Suprapubic skin (tissue), 4 donors: ENCODE measurements at regions not wholly inside any gene's neighbourhood (a gene's known extent, or its start where the extent isn't known, plus 50 kb on each side); places are given as distances from the start of the nearest gene placed in this dataset.

Source experiments
- DNase-seq, 2 donors: peaks; one replicate each; pipeline ENCODE4 v3.0.0-alpha.2; 2019; ENCODE audit warnings: low spot score in 2 of 2
- H3K27ac ChIP-seq: fragments of 200-600 bp; sonication (generic); one replicate; pipeline ENCODE4 v1.5.1; 2019
- H3K27me3 ChIP-seq: fragments of 200-600 bp; sonication (generic); one replicate; pipeline ENCODE4 v1.5.1; 2019
- H3K36me3 ChIP-seq: fragments of 200-600 bp; sonication (generic); one replicate; pipeline ENCODE4 v1.5.1; 2019
- H3K4me1 ChIP-seq: fragments of 200-600 bp; sonication (generic); one replicate; pipeline ENCODE4 v1.5.1; 2019
- H3K4me3 ChIP-seq: fragments of 200-600 bp; sonication (generic); one replicate; pipeline ENCODE4 v1.5.1; 2019; ENCODE audit warnings: mild to moderate bottlenecking
- H3K9me3 ChIP-seq: fragments of 200-600 bp; sonication (generic); one replicate; pipeline ENCODE4 v1.5.1; 2019
- EP300 ChIP-seq: sonication (generic); formaldehyde crosslinking; IDR thresholded peaks from one replicate; pipeline ENCODE4 v1.6.1; 2017; ENCODE audit warnings: antibody characterized with exemption
- POLR2A ChIP-seq, 2 donors: fragments of 450-650 bp; IDR thresholded peaks; one replicate each; pipeline ENCODE4 v1.6.1; 2017; ENCODE audit warnings: antibody characterized with exemption in 2 of 2, mild to moderate bottlenecking in 2 of 2, moderate library complexity in 2 of 2
- POLR2AphosphoS5 ChIP-seq, 3 donors: sonication (generic); formaldehyde crosslinking; IDR thresholded peaks; one replicate each; pipeline ENCODE4 v1.6.1; 2017; ENCODE audit warnings: antibody characterized with exemption in 3 of 3
- WGBS: methylation state at CpG from one replicate; pipeline ENCODE4 v1.1.5; 2018; 5-methylcytosine and 5-hydroxymethylcytosine counted together
- TF ChIP-seq, protein P1 (sequence below), 2 donors: fragments of 200-600 bp in 1 of 2; fragments of 450-650 bp in 1 of 2; sonication (generic) in 1 of 2; IDR thresholded peaks; one replicate each; pipeline ENCODE4 v1.5.1; 2016 to 2019; ENCODE audit warnings: antibody characterized with exemption in 2 of 2, mild to moderate bottlenecking in 1 of 2, moderate library complexity in 1 of 2

DNA sequence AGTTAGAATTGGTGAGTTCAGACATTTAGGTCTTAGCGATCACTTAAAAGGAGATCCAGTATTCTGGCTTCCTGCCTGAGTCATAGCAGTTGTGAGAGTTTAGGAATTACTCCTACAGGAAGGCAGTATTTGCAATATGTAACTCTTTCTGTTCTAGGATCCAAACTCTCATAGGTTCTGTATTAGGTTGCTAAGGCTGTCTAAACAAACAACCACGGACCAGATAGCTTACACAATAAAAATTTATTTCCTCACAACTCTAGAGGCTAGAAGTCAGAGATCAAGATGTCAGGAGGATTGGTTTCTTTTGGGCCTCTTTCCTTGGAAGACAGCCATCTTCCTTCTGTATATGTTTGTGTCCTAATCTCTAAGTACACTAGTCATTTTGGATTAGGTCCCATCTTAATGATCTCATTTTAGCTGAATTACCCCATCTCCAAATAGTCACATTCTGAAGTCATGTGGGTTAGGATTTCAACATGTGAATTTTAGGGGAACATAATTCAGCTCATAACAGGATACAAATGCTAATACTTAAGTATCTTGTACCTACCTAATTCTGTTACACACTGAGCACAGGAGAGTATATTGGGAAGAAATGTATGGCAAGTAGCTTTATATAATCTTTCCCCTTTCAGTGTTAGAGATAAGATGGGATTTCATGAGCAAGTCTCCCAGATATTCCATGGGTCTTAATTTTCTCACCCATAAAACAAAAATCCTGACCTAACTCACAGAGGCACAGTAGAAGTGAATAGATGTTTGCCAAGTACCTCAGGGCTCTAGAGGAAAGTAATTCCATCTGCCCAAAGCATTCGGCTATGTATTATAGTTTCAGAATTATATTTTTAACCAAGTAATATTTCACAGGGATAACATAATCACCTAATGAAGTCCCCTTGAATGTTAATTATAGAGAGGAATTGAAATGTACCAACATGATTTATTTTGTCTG, 144.4 kb downstream of the PTBP2 start:
- 28% methylated on average over 3 of the region's 3 CpGs for WGBS
- no peak overlapping the region for H3K4me3 ChIP-seq

DNA sequence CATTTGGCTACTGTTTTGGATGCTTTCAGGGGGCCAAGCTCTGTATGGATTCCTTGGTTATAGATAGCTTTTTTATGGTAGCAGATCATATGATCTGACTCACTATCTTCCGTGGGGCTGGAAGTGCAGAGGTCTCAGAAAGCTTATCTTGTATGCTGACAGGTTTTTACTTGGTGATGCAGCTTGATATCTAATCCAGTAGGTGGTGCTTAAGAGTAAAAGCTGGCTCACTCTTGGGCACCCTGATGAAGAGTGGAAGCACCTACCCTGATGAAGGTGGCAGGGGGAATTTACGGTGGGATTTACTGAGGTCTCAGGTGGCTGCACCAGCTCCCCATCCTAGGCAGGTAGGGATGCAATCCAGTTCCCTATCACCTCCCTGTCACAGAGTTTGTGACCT, 151.2 kb downstream of the PTBP2 start:
- Histone ChIP-seq H3K9me3 (peaks cover 4% of the 10 kb centered on the region), H3K27me3 (no peaks in the 10 kb centered on the region), H3K27ac (no peak overlapping the region), H3K4me1 (no peaks in the 10 kb centered on the region), H3K36me3 (no peaks in the 10 kb centered on the region), H3K4me3 (no peak overlapping the region)
- WGBS: 80% methylated on average over 1 of the region's 2 CpGs
- TF ChIP-seq, protein P1, sequence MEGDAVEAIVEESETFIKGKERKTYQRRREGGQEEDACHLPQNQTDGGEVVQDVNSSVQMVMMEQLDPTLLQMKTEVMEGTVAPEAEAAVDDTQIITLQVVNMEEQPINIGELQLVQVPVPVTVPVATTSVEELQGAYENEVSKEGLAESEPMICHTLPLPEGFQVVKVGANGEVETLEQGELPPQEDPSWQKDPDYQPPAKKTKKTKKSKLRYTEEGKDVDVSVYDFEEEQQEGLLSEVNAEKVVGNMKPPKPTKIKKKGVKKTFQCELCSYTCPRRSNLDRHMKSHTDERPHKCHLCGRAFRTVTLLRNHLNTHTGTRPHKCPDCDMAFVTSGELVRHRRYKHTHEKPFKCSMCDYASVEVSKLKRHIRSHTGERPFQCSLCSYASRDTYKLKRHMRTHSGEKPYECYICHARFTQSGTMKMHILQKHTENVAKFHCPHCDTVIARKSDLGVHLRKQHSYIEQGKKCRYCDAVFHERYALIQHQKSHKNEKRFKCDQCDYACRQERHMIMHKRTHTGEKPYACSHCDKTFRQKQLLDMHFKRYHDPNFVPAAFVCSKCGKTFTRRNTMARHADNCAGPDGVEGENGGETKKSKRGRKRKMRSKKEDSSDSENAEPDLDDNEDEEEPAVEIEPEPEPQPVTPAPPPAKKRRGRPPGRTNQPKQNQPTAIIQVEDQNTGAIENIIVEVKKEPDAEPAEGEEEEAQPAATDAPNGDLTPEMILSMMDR (IDR thresholded peaks at IDR 0.05): no peak
- no peak for TF ChIP-seq POLR2AphosphoS5 (IDR thresholded peaks at IDR 0.05)
- TF ChIP-seq EP300: no peak
- TF ChIP-seq POLR2A (IDR thresholded peaks at IDR 0.05): no peak
- no peak for DNase-seq

More for the DNA sequence above, 144.4 kb downstream of the PTBP2 start:
- Histone ChIP-seq H3K27me3 (no peaks in the 10 kb centered on the region), H3K36me3 (no peaks in the 10 kb centered on the region), H3K27ac (peak overlapping the region; percentile 57), H3K9me3 (no peaks in the 10 kb centered on the region), H3K4me1 (no peaks in the 10 kb centered on the region)
- peak in 2 of 3 donors; percentile 30 to 57 for TF ChIP-seq POLR2AphosphoS5 (IDR thresholded peaks at IDR 0.05)
- TF ChIP-seq POLR2A (IDR thresholded peaks at IDR 0.05): no peak
- DNase-seq: no peak

DNA sequence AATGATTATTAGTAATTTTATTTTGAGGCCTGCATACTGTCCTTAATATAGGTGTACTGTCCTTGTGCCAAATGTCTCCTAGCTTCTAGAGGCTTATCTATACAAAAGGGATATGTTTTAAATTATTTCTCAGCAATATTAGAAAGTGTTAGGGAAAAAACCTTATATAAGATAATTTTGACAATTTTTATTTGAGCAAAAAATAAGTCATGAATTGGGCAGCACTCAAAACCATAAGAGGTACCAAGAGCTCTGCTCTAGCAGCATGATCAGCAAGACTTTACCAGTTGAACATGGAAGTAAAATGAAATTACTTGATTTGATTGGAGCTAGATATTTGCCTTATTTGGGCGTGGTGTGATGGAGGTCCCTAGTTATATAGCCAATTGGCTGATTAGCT, 157.1 kb downstream of the PTBP2 start:
- no peak for TF ChIP-seq EP300
- TF ChIP-seq, protein P1 (IDR thresholded peaks at IDR 0.05): no peak
- no peak for TF ChIP-seq POLR2AphosphoS5 (IDR thresholded peaks at IDR 0.05)
- no peak for TF ChIP-seq POLR2A (IDR thresholded peaks at IDR 0.05)
- no peak for DNase-seq
- H3K27ac ChIP-seq: no peak overlapping the region
- H3K36me3 ChIP-seq: no peaks in the 10 kb centered on the region
- peaks cover 2% of the 10 kb centered on the region for H3K9me3 ChIP-seq
- no peaks in the 10 kb centered on the region for H3K27me3 ChIP-seq
- no peak overlapping the region for H3K4me3 ChIP-seq
- H3K4me1 ChIP-seq: no peaks in the 10 kb centered on the region
- WGBS: 74% methylated on average over 1 of the region's 1 CpG

DNA sequence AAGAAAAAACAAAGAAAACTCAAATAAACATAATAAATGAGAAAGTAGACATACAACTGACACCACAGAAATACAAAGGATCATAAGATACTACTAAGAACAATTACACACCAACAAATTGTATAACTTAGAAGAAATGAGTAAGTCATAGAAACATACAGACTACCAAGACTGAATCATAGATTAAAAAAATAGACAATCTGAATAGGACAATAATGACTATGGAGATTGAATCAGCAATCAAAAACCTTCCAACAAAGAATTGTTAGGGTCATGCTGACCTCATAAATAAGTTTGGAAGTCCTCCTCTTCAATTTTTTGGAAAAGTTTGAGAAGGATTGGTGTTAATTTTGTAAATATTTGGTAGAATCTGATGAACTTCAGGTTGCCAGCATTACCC, 159.0 kb downstream of the PTBP2 start:
- H3K9me3 ChIP-seq: no peaks in the 10 kb centered on the region
- TF ChIP-seq POLR2AphosphoS5 (IDR thresholded peaks at IDR 0.05) (no peak), EP300 (no peak), POLR2A (IDR thresholded peaks at IDR 0.05) (no peak)
- TF ChIP-seq, protein P1 (IDR thresholded peaks at IDR 0.05): no peak
- no peaks in the 10 kb centered on the region for H3K36me3 ChIP-seq
- H3K27ac ChIP-seq: no peak overlapping the region
- no peak overlapping the region for H3K4me3 ChIP-seq
- H3K4me1 ChIP-seq: no peaks in the 10 kb centered on the region
- DNase-seq: no peak
- H3K27me3 ChIP-seq: no peaks in the 10 kb centered on the region

DNA sequence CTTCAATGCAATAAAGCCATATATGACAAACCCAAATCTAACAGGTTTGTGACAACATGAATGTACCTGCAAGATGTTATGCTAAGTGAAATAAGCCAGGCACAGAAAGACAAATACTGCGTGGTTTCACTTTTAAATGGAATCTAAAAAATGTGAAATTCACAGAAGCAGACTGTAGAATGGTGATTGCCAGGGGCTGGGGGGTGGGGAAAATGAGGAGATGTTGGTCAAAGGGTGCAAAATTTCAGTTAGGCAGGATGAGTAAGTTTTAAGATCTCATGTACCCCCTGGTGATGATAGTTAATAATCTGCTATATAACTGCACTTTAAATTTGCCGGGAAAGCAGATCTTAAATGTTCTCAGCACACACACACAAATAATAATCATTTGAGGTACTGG, 160.5 kb downstream of the PTBP2 start:
- Histone ChIP-seq H3K27me3 (no peaks in the 10 kb centered on the region), H3K9me3 (no peaks in the 10 kb centered on the region), H3K36me3 (no peaks in the 10 kb centered on the region), H3K27ac (no peak overlapping the region), H3K4me3 (no peak overlapping the region), H3K4me1 (no peaks in the 10 kb centered on the region)
- TF ChIP-seq EP300 (no peak), POLR2AphosphoS5 (IDR thresholded peaks at IDR 0.05) (no peak), POLR2A (IDR thresholded peaks at IDR 0.05) (no peak)
- TF ChIP-seq, protein P1 (IDR thresholded peaks at IDR 0.05): no peak
- 50% methylated on average over 2 of the region's 2 CpGs for WGBS
- DNase-seq: no peak
